Immature natural killer cell (primary cell): ENCODE measurements at regions not wholly inside any gene's neighbourhood (a gene's known extent, or its start where the extent isn't known, plus 50 kb on each side); places are given as distances from the start of the nearest gene placed in this dataset.
"Not testable (repeated sequence)": the region's sequence is repeated elsewhere in the genome, so short reads cannot be mapped to it uniquely, and the experiment has no call there.

ENCODE experiments used
- DNase-seq, 3 donors: peaks; one replicate each; pipeline ENCODE4 v3.0.0; 2022; ENCODE audit warnings: mixed read lengths in 1 of 3
- H3K27ac Mint-ChIP-seq, 6 donors: one replicate each; pipeline ENCODE4 v1.8.0; 2020; ENCODE audit warnings: mixed read lengths in 6 of 6, mild to moderate bottlenecking in 5 of 6, inconsistent platforms in 4 of 6, moderate library complexity in 3 of 6
- H3K27me3 Mint-ChIP-seq, 3 donors: one replicate each; pipeline ENCODE4 v1.8.0; 2020 to 2021; ENCODE audit warnings: low read depth in 3 of 3, mild to moderate bottlenecking in 3 of 3, mixed read lengths in 3 of 3, moderate library complexity in 3 of 3, inconsistent platforms in 1 of 3
- H3K36me3 Mint-ChIP-seq, 3 donors: one replicate each; pipeline ENCODE4 v1.8.0; 2020; ENCODE audit warnings: mixed read lengths in 3 of 3, inconsistent platforms in 2 of 3, mild to moderate bottlenecking in 2 of 3
- H3K4me1 Mint-ChIP-seq, 2 donors: one replicate each; pipeline ENCODE4 v1.8.0; 2020; ENCODE audit warnings: inconsistent platforms in 2 of 2, mild to moderate bottlenecking in 2 of 2, mixed read lengths in 2 of 2, moderate library complexity in 1 of 2
- H3K4me3 Mint-ChIP-seq, 5 donors: one replicate each; pipeline ENCODE4 v1.8.0; 2020; ENCODE audit warnings: mild to moderate bottlenecking in 5 of 5, mixed read lengths in 5 of 5, inconsistent platforms in 3 of 5, moderate library complexity in 3 of 5
- H3K9me3 Mint-ChIP-seq, 6 donors: one replicate each; pipeline ENCODE4 v1.8.0; 2020; ENCODE audit warnings: mild to moderate bottlenecking in 6 of 6, mixed read lengths in 6 of 6, inconsistent platforms in 4 of 6, moderate library complexity in 3 of 6

- DNase-seq, result no peak
- no peaks in the 10 kb centered on the region for H3K36me3 Mint-ChIP-seq
- peaks cover 5 to 31% (median 12%) of the 10 kb centered on the region in 6 donors for H3K9me3 Mint-ChIP-seq
- H3K27ac Mint-ChIP-seq, result no peak overlapping the region
- no peaks in the 10 kb centered on the region for H3K27me3 Mint-ChIP-seq
- no peak overlapping the region for H3K4me3 Mint-ChIP-seq
- H3K4me1 Mint-ChIP-seq, result no peaks in the 10 kb centered on the region
Measured at GRCh38 chr5:117759849-117760499, 1185.4 kb upstream of the SEMA6A start.

- H3K36me3 Mint-ChIP-seq, result no peaks in the 10 kb centered on the region
- peaks cover 4 to 42% (median 15%) of the 10 kb centered on the region in 6 donors for H3K9me3 Mint-ChIP-seq
Measured at GRCh38 chr5:117752403-117752802, 1177.8 kb upstream of the SEMA6A start.

DNA sequence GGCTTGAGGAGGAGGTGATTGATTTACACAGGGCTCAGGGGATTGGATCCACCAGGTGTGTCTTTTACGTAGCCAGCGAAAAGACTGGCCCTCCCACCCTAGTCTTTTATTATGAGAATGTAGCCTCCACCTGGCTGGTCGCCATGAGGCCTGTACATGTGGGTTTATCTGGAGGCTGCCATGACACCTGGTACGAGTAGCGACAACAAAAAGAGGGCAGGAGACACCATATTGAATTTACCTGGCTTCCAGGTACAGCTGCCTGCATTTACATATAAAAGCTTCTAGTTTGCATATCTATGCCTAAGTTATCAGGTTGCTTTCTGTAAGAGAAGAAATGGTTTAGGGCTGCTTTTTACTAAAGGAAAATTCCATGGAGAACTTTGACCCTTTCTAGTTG is 1173.7 kb upstream of the SEMA6A start:
- H3K4me3 Mint-ChIP-seq, result no peak overlapping the region
- no peaks in the 10 kb centered on the region for H3K4me1 Mint-ChIP-seq
- H3K27ac Mint-ChIP-seq, result no peak overlapping the region
- no peak for DNase-seq
- peaks cover 2 to 31% (median 10%) of the 10 kb centered on the region in 6 donors for H3K9me3 Mint-ChIP-seq
- H3K36me3 Mint-ChIP-seq, result peaks cover 0 to 3% (median 0%) of the 10 kb centered on the region in 3 donors
- H3K27me3 Mint-ChIP-seq, result peaks cover 0 to 2% (median 0%) of the 10 kb centered on the region in 3 donors

More at GRCh38 chr5:117752403-117752802, 1177.8 kb upstream of the SEMA6A start:
- H3K4me3 Mint-ChIP-seq, result no peak overlapping the region
- no peak overlapping the region for H3K27ac Mint-ChIP-seq
- no peak for DNase-seq
- H3K27me3 Mint-ChIP-seq, result no peaks in the 10 kb centered on the region
- H3K4me1 Mint-ChIP-seq, result no peaks in the 10 kb centered on the region

GRCh38 chr5:117743337-117743736 is 1168.7 kb upstream of the SEMA6A start:
- Mint-ChIP-seq H3K27ac (no peak overlapping the region), H3K27me3 (peaks cover 0 to 2% (median 0%) of the 10 kb centered on the region in 3 donors), H3K4me1 (no peaks in the 10 kb centered on the region), H3K4me3 (no peak overlapping the region), H3K36me3 (peaks cover 0 to 3% (median 0%) of the 10 kb centered on the region in 3 donors), H3K9me3 (peaks cover 2 to 29% (median 17%) of the 10 kb centered on the region in 6 donors)
- DNase-seq, result no peak

- no peak for DNase-seq
- Mint-ChIP-seq H3K27ac (no peak overlapping the region), H3K27me3 (no peaks in the 10 kb centered on the region), H3K9me3 (peaks cover 9 to 32% (median 21%) of the 10 kb centered on the region in 6 donors), H3K4me1 (no peaks in the 10 kb centered on the region), H3K4me3 (no peak overlapping the region), H3K36me3 (peaks cover 0 to 3% (median 0%) of the 10 kb centered on the region in 3 donors)
Measured at GRCh38 chr5:117741655-117742206, 1167.1 kb upstream of the SEMA6A start.

DNA sequence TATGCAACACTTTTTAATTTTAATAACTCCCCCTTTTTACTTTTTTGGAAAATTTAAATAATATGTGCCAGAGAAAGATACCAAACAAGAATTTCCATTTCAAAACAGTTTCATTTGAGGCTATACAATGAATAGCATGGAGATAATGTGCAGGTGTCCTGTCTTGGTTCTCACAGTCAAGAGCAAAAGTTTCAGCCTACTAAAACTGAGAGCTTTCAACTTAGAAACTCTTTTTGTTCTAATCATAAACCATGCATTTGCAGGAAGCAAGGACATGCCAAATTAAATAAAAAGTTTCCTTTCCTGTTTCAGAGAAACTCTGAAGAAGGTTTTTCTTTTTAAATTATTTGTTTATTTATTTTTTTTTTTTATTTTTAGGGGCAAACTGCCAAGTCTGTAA is 1165.6 kb upstream of the SEMA6A start:
- no peak for DNase-seq
- peaks cover 0 to 3% (median 0%) of the 10 kb centered on the region in 3 donors for H3K36me3 Mint-ChIP-seq
- H3K27me3 Mint-ChIP-seq, result no peaks in the 10 kb centered on the region
- H3K4me1 Mint-ChIP-seq, result no peaks in the 10 kb centered on the region
- H3K9me3 Mint-ChIP-seq, result peaks cover 11 to 40% (median 23%) of the 10 kb centered on the region in 6 donors
- H3K4me3 Mint-ChIP-seq, result no peak overlapping the region
- no peak overlapping the region for H3K27ac Mint-ChIP-seq

GRCh38 chr5:117738571-117738970 is 1163.9 kb upstream of the SEMA6A start:
- Mint-ChIP-seq H3K4me3 (no peak overlapping the region), H3K36me3 (no peaks in the 10 kb centered on the region), H3K27me3 (no peaks in the 10 kb centered on the region), H3K4me1 (no peaks in the 10 kb centered on the region), H3K27ac (no peak overlapping the region), H3K9me3 (peaks cover 11 to 41% (median 29%) of the 10 kb centered on the region in 6 donors)
- DNase-seq, result no peak

DNA sequence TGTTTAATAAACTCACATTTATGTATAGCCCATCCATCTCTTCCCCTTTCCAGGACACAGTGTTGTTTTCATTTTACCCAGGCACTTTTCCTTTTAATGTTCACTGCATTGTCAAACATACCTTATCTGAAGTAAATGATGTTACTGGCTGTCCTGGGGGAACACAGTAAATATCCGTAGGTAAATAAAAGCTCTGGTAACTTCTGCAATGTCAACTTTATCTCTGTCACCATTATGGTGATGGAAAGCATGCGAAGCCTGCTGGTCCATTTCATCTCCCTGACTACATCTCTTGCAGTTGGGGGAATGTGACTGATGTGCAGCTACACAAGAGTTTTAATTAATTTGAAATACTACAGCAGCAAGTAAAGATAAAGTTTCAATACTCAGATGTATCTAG is 1162.1 kb upstream of the SEMA6A start:
- Mint-ChIP-seq H3K4me1 (no peaks in the 10 kb centered on the region), H3K27ac (no peak overlapping the region), H3K4me3 (no peak overlapping the region), H3K27me3 (no peaks in the 10 kb centered on the region), H3K9me3 (peaks cover 13 to 53% (median 27%) of the 10 kb centered on the region in 6 donors), H3K36me3 (no peaks in the 10 kb centered on the region)
- DNase-seq, result no peak

GRCh38 chr5:117734056-117734455 is 1159.4 kb upstream of the SEMA6A start:
- H3K9me3 Mint-ChIP-seq, result peaks cover 18 to 67% (median 30%) of the 10 kb centered on the region in 6 donors
- no peaks in the 10 kb centered on the region for H3K36me3 Mint-ChIP-seq
- no peak for DNase-seq
- no peak overlapping the region for H3K27ac Mint-ChIP-seq
- H3K4me1 Mint-ChIP-seq, result no peaks in the 10 kb centered on the region
- no peaks in the 10 kb centered on the region for H3K27me3 Mint-ChIP-seq
- H3K4me3 Mint-ChIP-seq, result no peak overlapping the region

DNA sequence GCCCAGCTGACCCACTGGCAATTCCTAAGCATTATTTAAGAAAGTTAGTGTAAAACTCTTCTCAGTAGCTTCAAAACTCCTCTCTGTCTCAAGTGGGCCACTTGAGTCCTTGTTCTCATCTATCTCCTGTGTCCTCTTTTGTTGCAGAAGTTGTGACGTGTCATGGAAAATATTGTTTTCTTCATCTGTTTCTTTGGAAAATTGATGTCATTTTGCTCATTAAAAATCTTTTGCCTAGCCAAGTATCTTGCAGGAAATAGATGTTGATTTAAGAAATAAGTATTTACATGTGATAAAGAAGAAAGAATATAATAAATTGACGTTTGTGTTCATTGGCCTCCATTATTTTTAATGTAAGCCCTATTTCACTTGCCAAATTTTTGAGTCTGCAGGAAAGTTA is 1158.4 kb upstream of the SEMA6A start:
- no peak overlapping the region for H3K27ac Mint-ChIP-seq
- no peaks in the 10 kb centered on the region for H3K4me1 Mint-ChIP-seq
- H3K4me3 Mint-ChIP-seq, result no peak overlapping the region
- peaks cover 16 to 64% (median 25%) of the 10 kb centered on the region in 6 donors for H3K9me3 Mint-ChIP-seq
- DNase-seq, result no peak
- H3K27me3 Mint-ChIP-seq, result no peaks in the 10 kb centered on the region
- H3K36me3 Mint-ChIP-seq, result no peaks in the 10 kb centered on the region

- H3K27ac Mint-ChIP-seq, result no peak overlapping the region
- no peak overlapping the region for H3K4me3 Mint-ChIP-seq
- H3K27me3 Mint-ChIP-seq, result no peaks in the 10 kb centered on the region
- no peaks in the 10 kb centered on the region for H3K36me3 Mint-ChIP-seq
- DNase-seq, result no peak
- no peaks in the 10 kb centered on the region for H3K4me1 Mint-ChIP-seq
- H3K9me3 Mint-ChIP-seq, result peaks cover 11 to 64% (median 21%) of the 10 kb centered on the region in 6 donors
Measured at GRCh38 chr5:117732264-117732663, 1157.6 kb upstream of the SEMA6A start.

- no peak for DNase-seq
- Mint-ChIP-seq H3K27me3 (no peaks in the 10 kb centered on the region), H3K9me3 (peaks cover 9 to 59% (median 18%) of the 10 kb centered on the region in 6 donors), H3K36me3 (no peaks in the 10 kb centered on the region), H3K4me3 (no peak overlapping the region), H3K27ac (no peak overlapping the region), H3K4me1 (no peaks in the 10 kb centered on the region)
Measured at GRCh38 chr5:117731446-117731845, 1156.8 kb upstream of the SEMA6A start.

GRCh38 chr5:117720784-117721183 is 1146.2 kb upstream of the SEMA6A start:
- H3K27ac Mint-ChIP-seq, DNase-seq, H3K4me3 Mint-ChIP-seq, H3K36me3 Mint-ChIP-seq, H3K27me3 Mint-ChIP-seq, H3K4me1 Mint-ChIP-seq: not testable (repeated sequence)
- peaks cover 12 to 51% (median 19%) of the 10 kb centered on the region in 6 donors for H3K9me3 Mint-ChIP-seq

GRCh38 chr5:117719413-117719812 is 1144.8 kb upstream of the SEMA6A start:
- no peak for DNase-seq
- H3K27me3 Mint-ChIP-seq, result peaks cover 0 to 1% (median 1%) of the 10 kb centered on the region in 3 donors
- no peak overlapping the region for H3K27ac Mint-ChIP-seq
- H3K9me3 Mint-ChIP-seq, result peaks cover 16 to 52% (median 21%) of the 10 kb centered on the region in 6 donors
- H3K4me3 Mint-ChIP-seq, result no peak overlapping the region
- H3K4me1 Mint-ChIP-seq, result no peaks in the 10 kb centered on the region
- no peaks in the 10 kb centered on the region for H3K36me3 Mint-ChIP-seq
